BLaER1 treated with 17β-estradiol and CSF1 and Interleukin-3, amounts not matched to agents 10 nM and 100 nM (cell line): ENCODE measurements at regions not wholly inside any gene's neighbourhood (a gene's known extent, or its start where the extent isn't known, plus 50 kb on each side); places are given as distances from the start of the nearest gene placed in this dataset.
"Not testable (repeated sequence)": the region's sequence is repeated elsewhere in the genome, so short reads cannot be mapped to it uniquely, and the experiment has no call there.

Experiments
- H3K27ac ChIP-seq, 11 experiments: shearing (Covaris generic); formaldehyde crosslinking; 2 replicates each; pipeline ENCODE4 v1.8.1; 2022
- H3K27me3 ChIP-seq, 11 experiments: shearing (Covaris generic); formaldehyde crosslinking; 2 replicates each; pipeline ENCODE4 v1.8.1; 2022
- H3K36me3 ChIP-seq, 11 experiments: shearing (Covaris generic); formaldehyde crosslinking; 2 replicates each; pipeline ENCODE4 v1.8.1; 2022
- H3K4me1 ChIP-seq, 10 experiments: shearing (Covaris generic); formaldehyde crosslinking; 2 replicates each; pipeline ENCODE4 v1.8.1; 2022
- H3K4me2 ChIP-seq, 11 experiments: shearing (Covaris generic); formaldehyde crosslinking; 2 replicates each; pipeline ENCODE4 v1.8.1; 2022
- H3K4me3 ChIP-seq, 10 experiments: shearing (Covaris generic); formaldehyde crosslinking; 2 replicates each; pipeline ENCODE4 v1.8.1; 2022
- H3K9ac ChIP-seq, 11 experiments: shearing (Covaris generic); formaldehyde crosslinking; 2 replicates each; pipeline ENCODE4 v1.8.1; 2022
- H3K9me3 ChIP-seq, 11 experiments: shearing (Covaris generic); formaldehyde crosslinking; replicated peaks in 1 of 11; 2 replicates each; pipeline ENCODE4 v1.8.1; 2022
- H4K20me1 ChIP-seq, 11 experiments: shearing (Covaris generic); formaldehyde crosslinking; 2 replicates each; pipeline ENCODE4 v1.8.1; 2022
- Cebpa-rat ChIP-seq, 11 experiments: shearing (Covaris generic); IDR thresholded peaks; 2 replicates each; pipeline ENCODE4 v1.8.1; 2022

- Histone ChIP-seq H3K4me2 (no peak overlapping the region), H3K9me3 (no peaks in the 10 kb centered on the region), H4K20me1 (no peaks in the 10 kb centered on the region), H3K27me3 (no peaks in the 10 kb centered on the region), H3K9ac (no peak overlapping the region), H3K4me3 (no peak overlapping the region), H3K27ac (no peak overlapping the region), H3K36me3 (no peaks in the 10 kb centered on the region), H3K4me1 (no peaks in the 10 kb centered on the region)
- no peak for TF ChIP-seq Cebpa-rat (IDR thresholded peaks at IDR 0.05)
Measured at GRCh38 chr1:229924639-229925038, 142.4 kb upstream of the GALNT2 start.

GRCh38 chr1:229928767-229929166 is 138.3 kb upstream of the GALNT2 start:
- no peak for TF ChIP-seq Cebpa-rat (IDR thresholded peaks at IDR 0.05)

GRCh38 chr1:229931751-229932150 is 135.3 kb upstream of the GALNT2 start:
- peaks cover 0 to 13% (median 7%) of the 10 kb centered on the region in 11 experiments; a peak in 10 of 22 replicates for H3K9me3 ChIP-seq
- not testable (repeated sequence) for H3K27ac ChIP-seq, H3K4me3 ChIP-seq, H3K4me2 ChIP-seq, H3K4me1 ChIP-seq, H4K20me1 ChIP-seq, H3K27me3 ChIP-seq, H3K36me3 ChIP-seq, H3K9ac ChIP-seq

More at GRCh38 chr1:229928767-229929166, 138.3 kb upstream of the GALNT2 start:
- no peaks in the 10 kb centered on the region for H3K27me3 ChIP-seq
- no peak overlapping the region for H3K27ac ChIP-seq
- no peaks in the 10 kb centered on the region for H3K4me1 ChIP-seq
- H4K20me1 ChIP-seq: no peaks in the 10 kb centered on the region
- no peaks in the 10 kb centered on the region for H3K36me3 ChIP-seq
- H3K9me3 ChIP-seq: peaks cover 0 to 13% (median 7%) of the 10 kb centered on the region in 11 experiments; a peak in 10 of 22 replicates
- no peak overlapping the region for H3K9ac ChIP-seq
- no peak overlapping the region for H3K4me2 ChIP-seq
- no peak overlapping the region for H3K4me3 ChIP-seq

DNA sequence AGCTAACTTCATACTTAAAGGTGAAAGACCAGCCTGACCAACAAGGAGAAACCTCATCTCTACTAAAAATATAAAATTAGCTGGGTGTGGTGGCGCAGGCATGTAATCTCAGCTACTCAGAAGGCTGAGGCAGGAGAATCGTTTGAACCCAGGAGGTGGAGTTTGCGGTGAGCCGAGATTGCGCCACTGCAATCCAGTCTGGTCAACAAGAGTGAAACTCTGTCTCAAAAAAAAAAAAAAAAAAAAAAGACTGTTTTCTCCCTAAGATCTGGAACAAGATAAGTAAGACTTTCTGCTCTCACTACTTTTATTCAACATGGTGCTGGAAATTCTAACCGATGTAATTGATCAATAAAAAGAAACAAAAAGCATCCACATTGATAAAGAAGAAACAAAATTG is 131.9 kb upstream of the GALNT2 start:
- H3K36me3 ChIP-seq, H3K4me1 ChIP-seq, H3K4me2 ChIP-seq, H3K27me3 ChIP-seq, H4K20me1 ChIP-seq, H3K27ac ChIP-seq, H3K9ac ChIP-seq, H3K4me3 ChIP-seq: not testable (repeated sequence)
- H3K9me3 ChIP-seq: peaks cover 0 to 13% (median 7%) of the 10 kb centered on the region in 11 experiments; a peak in 10 of 22 replicates

- Histone ChIP-seq H3K9ac (no peak overlapping the region), H3K4me2 (no peak overlapping the region), H3K27me3 (no peaks in the 10 kb centered on the region), H3K36me3 (no peaks in the 10 kb centered on the region), H3K9me3 (0 out of 22 replicates have a peak, but pooled peaks cover 0 to under 1% (median 0%) of the 10 kb centered on the region in 11 experiments), H3K4me3 (no peak overlapping the region), H4K20me1 (no peaks in the 10 kb centered on the region), H3K27ac (no peak overlapping the region), H3K4me1 (no peaks in the 10 kb centered on the region)
- TF ChIP-seq Cebpa-rat (IDR thresholded peaks at IDR 0.05): no peak
Measured at GRCh38 chr1:229938551-229938950, 128.5 kb upstream of the GALNT2 start.

DNA sequence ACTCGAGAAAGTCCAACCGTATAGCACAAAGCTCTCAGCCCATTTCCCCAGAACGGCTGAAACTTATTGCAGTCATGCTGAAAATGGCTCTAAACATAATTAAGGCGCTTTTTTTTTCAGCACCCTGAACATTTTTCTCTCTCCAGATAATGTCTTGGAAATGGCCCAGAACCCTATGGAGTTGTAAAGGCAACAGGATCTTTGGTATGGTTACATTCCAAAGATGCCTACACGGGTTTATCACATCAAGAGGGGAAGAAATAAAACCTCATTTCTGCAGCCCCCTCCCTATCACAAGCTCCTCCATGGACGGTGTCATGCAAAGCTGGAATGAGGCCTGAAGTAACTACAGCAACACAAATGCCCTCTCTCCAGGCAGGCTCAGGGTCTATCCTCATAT is 126.4 kb upstream of the GALNT2 start:
- TF ChIP-seq Cebpa-rat (IDR thresholded peaks at IDR 0.05): no peak
- H3K4me1 ChIP-seq: no peaks in the 10 kb centered on the region

DNA sequence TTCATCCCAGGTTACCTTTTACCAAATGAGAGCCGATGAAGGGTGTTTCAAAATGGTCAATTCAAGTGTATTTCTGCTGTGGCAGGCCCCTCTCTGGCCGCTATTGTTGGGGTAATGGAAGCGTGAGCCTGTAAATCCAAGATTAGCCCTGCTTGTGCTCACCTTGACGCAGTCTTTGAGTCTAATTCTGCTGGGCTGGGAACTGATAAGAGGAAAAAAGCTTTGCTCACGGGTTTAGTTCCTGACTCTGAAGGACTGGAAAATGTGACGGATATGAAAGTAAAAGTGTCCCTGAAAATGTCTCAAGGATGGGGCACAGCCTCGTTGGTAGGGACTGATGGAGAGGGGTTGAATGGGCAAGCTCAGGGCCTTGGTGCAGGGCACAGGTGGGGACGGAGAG is 125.9 kb upstream of the GALNT2 start:
- Histone ChIP-seq H3K36me3 (no peaks in the 10 kb centered on the region), H3K4me2 (no peak overlapping the region)
- TF ChIP-seq Cebpa-rat (IDR thresholded peaks at IDR 0.05): no peak

More for the DNA sequence above, 126.4 kb upstream of the GALNT2 start:
- Histone ChIP-seq H3K4me3 (no peak overlapping the region), H3K9me3 (peaks cover 0 to 16% (median 10%) of the 10 kb centered on the region in 11 experiments; a peak in 12 of 22 replicates), H3K27ac (no peak overlapping the region), H3K4me2 (no peak overlapping the region), H3K36me3 (no peaks in the 10 kb centered on the region), H3K9ac (no peak overlapping the region), H3K27me3 (no peaks in the 10 kb centered on the region), H4K20me1 (no peaks in the 10 kb centered on the region)

DNA sequence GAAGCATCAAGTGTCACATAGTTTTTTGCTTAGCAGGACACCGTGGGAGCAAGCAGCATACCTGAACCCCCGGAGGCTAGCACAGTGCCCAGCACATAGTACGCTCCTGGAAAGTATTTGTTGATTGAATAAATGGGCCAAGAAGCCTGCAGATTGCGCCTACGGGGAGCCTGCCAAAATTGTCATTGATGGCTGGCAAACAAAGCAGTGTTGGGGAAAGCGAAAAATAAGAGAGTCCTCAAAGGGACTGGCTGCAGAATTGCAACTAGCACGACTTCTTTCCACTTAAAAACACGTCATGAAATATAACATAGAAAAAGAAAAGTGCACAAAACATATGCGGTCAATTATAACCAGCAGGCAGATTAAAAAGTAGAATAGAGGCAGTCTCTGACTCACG is 125.2 kb upstream of the GALNT2 start:
- H3K36me3 ChIP-seq: no peaks in the 10 kb centered on the region
- TF ChIP-seq Cebpa-rat (IDR thresholded peaks at IDR 0.05): no peak
- no peaks in the 10 kb centered on the region for H3K27me3 ChIP-seq
- H3K9me3 ChIP-seq: peaks cover 0 to 16% (median 10%) of the 10 kb centered on the region in 11 experiments; a peak in 12 of 22 replicates
- no peak overlapping the region for H3K4me3 ChIP-seq
- no peaks in the 10 kb centered on the region for H3K4me1 ChIP-seq
- H4K20me1 ChIP-seq: no peaks in the 10 kb centered on the region
- no peak overlapping the region for H3K9ac ChIP-seq
- no peak overlapping the region for H3K4me2 ChIP-seq
- H3K27ac ChIP-seq: no peak overlapping the region

More for the DNA sequence above, 125.9 kb upstream of the GALNT2 start:
- Histone ChIP-seq H3K4me3 (no peak overlapping the region), H3K27ac (no peak overlapping the region), H3K27me3 (no peaks in the 10 kb centered on the region), H3K9ac (no peak overlapping the region), H3K9me3 (peaks cover 0 to 16% (median 10%) of the 10 kb centered on the region in 11 experiments; a peak in 12 of 22 replicates), H3K4me1 (no peaks in the 10 kb centered on the region), H4K20me1 (no peaks in the 10 kb centered on the region)

DNA sequence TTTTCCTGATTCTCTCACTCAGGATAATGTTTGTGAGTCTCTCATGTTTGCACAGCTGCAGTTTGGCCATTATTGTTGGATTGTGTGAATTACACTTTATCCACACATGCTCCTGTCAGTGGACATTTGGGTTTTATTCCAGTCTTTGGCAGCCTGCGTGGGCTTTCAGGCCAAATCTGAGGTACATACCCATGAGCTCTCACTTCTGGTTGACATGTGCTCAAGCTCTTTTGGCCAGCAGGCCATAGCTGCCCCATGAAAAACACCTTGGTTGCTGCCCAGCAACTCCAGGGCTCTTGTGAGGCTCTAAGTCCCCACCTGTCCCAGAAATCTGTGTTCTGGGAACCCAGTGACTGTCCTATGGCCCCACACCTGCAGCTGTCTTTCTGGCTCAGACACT is 124.5 kb upstream of the GALNT2 start:
- Histone ChIP-seq H3K36me3 (no peaks in the 10 kb centered on the region), H3K4me1 (no peaks in the 10 kb centered on the region), H3K27me3 (no peaks in the 10 kb centered on the region), H3K9me3 (peaks cover 0 to 16% (median 10%) of the 10 kb centered on the region in 11 experiments; a peak in 12 of 22 replicates), H3K27ac (no peak overlapping the region), H3K4me3 (no peak overlapping the region), H3K9ac (no peak overlapping the region), H3K4me2 (no peak overlapping the region), H4K20me1 (no peaks in the 10 kb centered on the region)
- no peak for TF ChIP-seq Cebpa-rat (IDR thresholded peaks at IDR 0.05)

GRCh38 chr1:229943148-229943714 is 123.8 kb upstream of the GALNT2 start:
- no peak for TF ChIP-seq Cebpa-rat (IDR thresholded peaks at IDR 0.05)
- H3K4me3 ChIP-seq: no peak overlapping the region

More at GRCh38 chr1:229943148-229943714, 123.8 kb upstream of the GALNT2 start:
- Histone ChIP-seq H3K9ac (no peak overlapping the region), H3K4me2 (no peak overlapping the region), H3K27ac (no peak overlapping the region), H3K36me3 (no peaks in the 10 kb centered on the region), H4K20me1 (no peaks in the 10 kb centered on the region), H3K27me3 (no peaks in the 10 kb centered on the region), H3K4me1 (no peaks in the 10 kb centered on the region), H3K9me3 (peaks cover 0 to 16% (median 10%) of the 10 kb centered on the region in 11 experiments; a peak in 12 of 22 replicates)
